Neutrophil (primary cell): ENCODE measurements at regions not wholly inside any gene's neighbourhood (a gene's known extent, or its start where the extent isn't known, plus 50 kb on each side); places are given as distances from the start of the nearest gene placed in this dataset.

Experiments used
- H3K27ac ChIP-seq: fragments of 200-600 bp; sonication (generic); 2 replicates; pipeline ENCODE4 v1.5.1; 2016; ENCODE audit warnings: mild to moderate bottlenecking, moderate library complexity
- H3K27me3 ChIP-seq: fragments of 200-600 bp; sonication (generic); 2 replicates; pipeline ENCODE4 v1.6.0; 2016; ENCODE audit warnings: mild to moderate bottlenecking
- H3K36me3 ChIP-seq: fragments of 200-600 bp; sonication (generic); 2 replicates; pipeline ENCODE4 v1.5.1; 2017
- H3K4me1 ChIP-seq, 2 experiments: fragments of 200-600 bp in 1 of 2; sonication (generic) in 1 of 2; 1 replicate in 1 of 2; 2 replicates in 1 of 2; pipeline versions ENCODE4 v1.5.1 to v1.6.1; 2013 to 2016; ENCODE audit warnings: low read depth in 1 of 2, low read length in 1 of 2, mild to moderate bottlenecking in 1 of 2, moderate library complexity in 1 of 2; ENCODE audit not compliant: control insufficient read depth in 1 of 2, insufficient read depth in 1 of 2
- H3K4me3 ChIP-seq, 2 experiments: fragments of 200-600 bp in 1 of 2; sonication (generic) in 1 of 2; 1 replicate in 1 of 2; 2 replicates in 1 of 2; pipeline ENCODE4 v1.5.1; 2013 to 2016; ENCODE audit warnings: low read depth in 1 of 2, low read length in 1 of 2, mild to moderate bottlenecking in 1 of 2, moderate library complexity in 1 of 2
- H3K9me3 ChIP-seq: fragments of 200-600 bp; sonication (generic); 2 replicates; pipeline ENCODE4 v1.5.1; 2016
- CTCF ChIP-seq: fragments of 200-600 bp; sonication (generic); IDR thresholded peaks from 2 replicates; pipeline ENCODE4 v1.5.1; 2016; ENCODE audit warnings: antibody characterized with exemption

- H3K4me3 ChIP-seq = no peak overlapping the region
- H3K27ac ChIP-seq = no peak overlapping the region
- no peak for TF ChIP-seq CTCF
- no peaks in the 10 kb centered on the region for H3K4me1 ChIP-seq
- H3K27me3 ChIP-seq = no peaks in the 10 kb centered on the region
- no peaks in the 10 kb centered on the region for H3K36me3 ChIP-seq
- H3K9me3 ChIP-seq = no peaks in the 10 kb centered on the region
These were observed 663.6 kb upstream of the CPEB2 start for GRCh38 chr4:14338585-14339265.

- no peak for TF ChIP-seq CTCF
- Histone ChIP-seq H3K4me1 (peaks cover 0 to under 1% of the 10 kb centered on the region in 2 experiments), H3K4me3 (no peak overlapping the region), H3K27ac (no peak overlapping the region), H3K27me3 (no peaks in the 10 kb centered on the region), H3K9me3 (no peaks in the 10 kb centered on the region), H3K36me3 (no peaks in the 10 kb centered on the region)
These were observed 662.6 kb upstream of the CPEB2 start for GRCh38 chr4:14339715-14340114.

- no peak overlapping the region for H3K4me3 ChIP-seq
- no peaks in the 10 kb centered on the region for H3K27me3 ChIP-seq
- peaks cover 0 to 6% of the 10 kb centered on the region in 2 experiments for H3K4me1 ChIP-seq
- no peaks in the 10 kb centered on the region for H3K36me3 ChIP-seq
- no peak overlapping the region for H3K27ac ChIP-seq
- no peak for TF ChIP-seq CTCF
- no peaks in the 10 kb centered on the region for H3K9me3 ChIP-seq
These were observed 662.0 kb upstream of the CPEB2 start for GRCh38 chr4:14340321-14340720.

- Histone ChIP-seq H3K9me3 (no peaks in the 10 kb centered on the region), H3K27me3 (no peaks in the 10 kb centered on the region), H3K27ac (no peak overlapping the region), H3K36me3 (no peaks in the 10 kb centered on the region), H3K4me3 (no peak overlapping the region), H3K4me1 (peaks cover 0 to 11% of the 10 kb centered on the region in 2 experiments)
- TF ChIP-seq CTCF = no peak
These were observed 658.3 kb upstream of the CPEB2 start for GRCh38 chr4:14343961-14344360.

GRCh38 chr4:14345356-14345775 is 656.9 kb upstream of the CPEB2 start:
- TF ChIP-seq CTCF = no peak
- Histone ChIP-seq H3K27ac (peak overlapping the region; percentile 43), H3K4me1 (peaks cover 0 to 11% of the 10 kb centered on the region in 2 experiments), H3K9me3 (no peaks in the 10 kb centered on the region), H3K4me3 (no peak overlapping the region), H3K27me3 (no peaks in the 10 kb centered on the region), H3K36me3 (no peaks in the 10 kb centered on the region)
